Muscle layer of duodenum (tissue), 2 donors: ENCODE measurements at regions not wholly inside any gene's neighbourhood (a gene's known extent, or its start where the extent isn't known, plus 50 kb on each side); places are given as distances from the start of the nearest gene placed in this dataset.
"Not testable (repeated sequence)": the region's sequence is repeated elsewhere in the genome, so short reads cannot be mapped to it uniquely, and the experiment has no call there.

Experiments used
- H3K27ac ChIP-seq: one replicate; pipeline ENCODE4 v1.7.0; 2013; ENCODE audit warnings: mild to moderate bottlenecking, low read length
- H3K27me3 ChIP-seq: one replicate; pipeline ENCODE4 v1.7.0; 2013; ENCODE audit warnings: low read depth, mild to moderate bottlenecking, control low read depth, low read length
- H3K36me3 ChIP-seq, 2 donors: one replicate each; pipeline ENCODE4 v1.7.0; 2013; ENCODE audit warnings: low read length in 2 of 2, control low read depth in 1 of 2, mild to moderate bottlenecking in 1 of 2; ENCODE audit not compliant: insufficient read depth in 2 of 2, control insufficient read depth in 1 of 2
- H3K4me1 ChIP-seq, 2 donors: one replicate each; pipeline ENCODE4 v1.7.0; 2013; ENCODE audit warnings: low read length in 2 of 2, mild to moderate bottlenecking in 2 of 2, control low read depth in 1 of 2, moderate library complexity in 1 of 2; ENCODE audit not compliant: insufficient read depth in 2 of 2, control insufficient read depth in 1 of 2
- H3K4me3 ChIP-seq, 2 donors: one replicate each; pipeline ENCODE4 v1.7.0; 2013; ENCODE audit warnings: low read length in 2 of 2, low read depth in 1 of 2, mild to moderate bottlenecking in 1 of 2
- H3K9me3 ChIP-seq, 2 donors: one replicate each; pipeline ENCODE4 v1.7.0; 2013; ENCODE audit warnings: low read length in 2 of 2, control low read depth in 1 of 2, mild to moderate bottlenecking in 1 of 2; ENCODE audit not compliant: control insufficient read depth in 1 of 2
- donor health status: healthy.

DNA sequence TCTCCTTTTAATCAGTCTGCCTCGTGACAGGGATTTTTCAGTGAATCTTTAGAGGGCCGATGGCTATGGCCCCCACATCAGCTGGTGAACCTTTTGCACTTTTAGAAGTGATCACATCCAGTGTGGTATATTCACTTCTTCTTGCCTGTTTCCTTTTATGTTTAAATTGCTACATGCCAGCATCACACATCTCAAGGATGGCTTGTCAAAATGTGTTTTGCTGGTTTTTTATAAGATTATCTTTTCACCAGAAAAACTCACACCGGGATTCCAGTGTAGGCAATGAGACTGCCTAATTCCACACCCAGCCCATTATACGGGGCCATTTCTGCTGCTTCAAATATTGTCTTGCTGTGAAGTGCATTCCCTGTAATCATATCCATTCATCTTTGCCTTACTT is 1151.7 kb upstream of the ADGRL4 start:
- no peaks in the 10 kb centered on the region for H3K9me3 ChIP-seq
- H3K27me3 ChIP-seq = no peaks in the 10 kb centered on the region
- no peaks in the 10 kb centered on the region for H3K36me3 ChIP-seq
- H3K27ac ChIP-seq = no peak overlapping the region
- no peaks in the 10 kb centered on the region for H3K4me1 ChIP-seq
- no peak overlapping the region for H3K4me3 ChIP-seq

DNA sequence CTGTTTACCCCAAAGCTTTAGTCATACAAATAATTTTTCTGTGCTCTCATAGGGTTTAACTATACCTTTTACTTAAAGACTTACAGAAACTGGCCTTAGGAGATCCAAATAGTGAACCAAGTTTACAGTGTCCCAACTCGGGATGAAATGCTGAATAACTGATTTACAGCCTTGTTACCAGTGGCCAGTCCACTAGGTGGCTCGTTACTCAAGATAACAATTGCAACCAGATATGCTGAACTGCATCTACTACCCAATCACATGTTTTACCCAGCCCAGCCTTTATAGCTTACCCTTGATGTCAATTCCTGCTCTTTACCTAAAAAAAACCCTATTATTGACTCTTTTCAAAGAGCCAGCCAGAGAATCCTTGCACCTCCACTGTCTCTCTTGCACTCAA is 1148.8 kb upstream of the ADGRL4 start:
- H3K9me3 ChIP-seq = no peaks in the 10 kb centered on the region
- H3K4me3 ChIP-seq = no peak overlapping the region
- no peaks in the 10 kb centered on the region for H3K27me3 ChIP-seq
- H3K27ac ChIP-seq = no peak overlapping the region
- no peaks in the 10 kb centered on the region for H3K36me3 ChIP-seq
- no peaks in the 10 kb centered on the region for H3K4me1 ChIP-seq

DNA sequence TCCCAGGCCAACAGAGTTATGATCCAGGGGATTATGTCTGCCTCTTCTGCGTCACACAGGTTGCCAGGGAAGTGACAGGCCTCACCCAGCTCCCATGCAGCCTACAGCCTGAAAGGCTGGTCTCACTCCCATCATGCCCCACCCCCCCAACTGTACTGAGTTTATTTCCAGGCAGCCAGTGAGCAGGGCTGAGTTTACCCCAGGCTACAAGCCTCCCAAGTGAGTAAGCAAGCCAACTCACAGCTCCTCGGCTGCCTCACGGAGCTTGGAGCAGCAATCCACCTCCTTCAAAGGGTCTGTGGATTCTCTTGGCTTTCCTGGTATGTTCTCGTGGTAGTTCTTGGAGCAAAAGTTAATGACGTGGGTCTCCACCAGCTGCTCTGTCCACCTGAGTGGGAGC is 1147.6 kb upstream of the ADGRL4 start:
- no peaks in the 10 kb centered on the region for H3K36me3 ChIP-seq
- no peaks in the 10 kb centered on the region for H3K9me3 ChIP-seq
- H3K27ac ChIP-seq = no peak overlapping the region
- no peaks in the 10 kb centered on the region for H3K27me3 ChIP-seq
- no peaks in the 10 kb centered on the region for H3K4me1 ChIP-seq
- no peak overlapping the region for H3K4me3 ChIP-seq

DNA sequence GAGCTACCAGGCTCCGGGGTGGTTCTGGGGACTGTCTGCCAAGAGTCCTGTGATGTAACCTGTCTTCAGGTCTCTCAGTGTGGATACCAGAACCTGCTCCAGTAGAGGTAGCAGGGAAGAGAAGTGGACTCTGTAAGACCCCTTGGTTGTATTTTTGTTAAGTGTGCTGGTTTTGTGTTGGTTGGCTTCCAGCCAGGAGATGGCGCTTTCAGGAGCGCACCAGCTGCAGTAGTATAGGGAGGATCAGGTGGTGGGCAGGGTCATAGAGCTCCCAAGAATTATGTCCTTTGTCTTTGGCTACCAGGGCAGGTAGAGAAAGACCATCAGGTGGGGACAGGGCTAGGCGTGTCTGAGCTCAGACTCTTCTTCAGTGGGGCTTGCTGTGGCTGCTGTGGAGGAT is 1147.2 kb upstream of the ADGRL4 start:
- Histone ChIP-seq H3K36me3 (no peaks in the 10 kb centered on the region), H3K27ac (no peak overlapping the region), H3K9me3 (no peaks in the 10 kb centered on the region), H3K4me1 (no peaks in the 10 kb centered on the region), H3K27me3 (no peaks in the 10 kb centered on the region), H3K4me3 (no peak overlapping the region)

DNA sequence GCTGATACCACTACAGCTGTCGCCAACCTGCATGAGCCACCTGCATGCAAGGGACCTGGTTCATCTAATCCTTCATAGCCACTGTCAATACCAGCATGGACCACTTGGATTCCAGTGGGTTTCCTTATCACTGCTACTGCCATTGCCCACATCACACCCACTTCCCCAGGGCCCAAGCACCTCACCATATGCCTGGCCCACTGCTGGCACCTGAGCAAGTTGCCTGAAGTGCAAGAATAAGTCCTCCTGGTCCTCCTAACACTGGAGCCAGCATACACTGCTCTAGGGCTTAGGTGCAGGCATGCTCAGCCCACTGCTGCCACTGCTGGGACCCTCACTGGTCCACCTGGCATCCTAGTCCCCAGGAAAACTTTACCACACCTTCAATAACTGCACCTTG is 1136.8 kb upstream of the ADGRL4 start:
- Histone ChIP-seq H3K27ac (no peak overlapping the region), H3K9me3 (peaks cover 3 to 7% of the 10 kb centered on the region in 2 donors), H3K27me3 (no peaks in the 10 kb centered on the region), H3K4me1 (no peaks in the 10 kb centered on the region), H3K36me3 (no peaks in the 10 kb centered on the region), H3K4me3 (no peak overlapping the region)

DNA sequence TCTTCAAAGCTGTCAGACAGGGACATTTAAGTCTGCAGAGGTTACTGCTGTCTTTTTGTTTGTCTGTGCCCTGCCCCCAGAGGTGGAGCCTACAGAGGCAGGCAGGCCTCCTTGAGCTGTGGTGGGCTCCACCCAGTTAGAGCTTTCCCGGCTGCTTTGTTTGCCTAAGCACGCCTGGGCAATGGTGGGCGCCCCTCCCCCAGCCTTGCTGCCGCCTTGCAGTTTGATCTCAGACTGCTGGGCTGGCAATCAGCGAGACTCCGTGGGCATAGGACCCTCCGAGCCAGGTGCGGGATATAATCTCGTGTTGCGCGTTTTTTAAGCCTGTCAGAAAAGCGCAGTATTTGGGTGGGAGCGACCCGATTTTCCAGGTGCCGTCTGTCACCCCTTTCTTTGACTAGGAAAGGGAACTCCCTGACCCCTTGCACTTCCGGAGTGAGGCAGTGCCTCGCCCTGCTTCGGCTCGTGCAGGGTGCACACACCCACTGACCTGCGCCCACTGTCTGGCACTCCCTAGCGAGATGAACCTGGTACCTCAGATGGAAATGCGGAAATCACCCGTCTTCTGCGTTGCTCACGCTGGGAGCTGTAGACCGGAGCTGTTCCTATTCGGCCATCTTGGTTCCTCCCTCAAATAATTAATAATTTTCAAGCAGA is 1131.5 kb upstream of the ADGRL4 start:
- H3K4me1 ChIP-seq, H3K27ac ChIP-seq, H3K27me3 ChIP-seq, H3K4me3 ChIP-seq, H3K36me3 ChIP-seq, H3K9me3 ChIP-seq: not testable (repeated sequence)

DNA sequence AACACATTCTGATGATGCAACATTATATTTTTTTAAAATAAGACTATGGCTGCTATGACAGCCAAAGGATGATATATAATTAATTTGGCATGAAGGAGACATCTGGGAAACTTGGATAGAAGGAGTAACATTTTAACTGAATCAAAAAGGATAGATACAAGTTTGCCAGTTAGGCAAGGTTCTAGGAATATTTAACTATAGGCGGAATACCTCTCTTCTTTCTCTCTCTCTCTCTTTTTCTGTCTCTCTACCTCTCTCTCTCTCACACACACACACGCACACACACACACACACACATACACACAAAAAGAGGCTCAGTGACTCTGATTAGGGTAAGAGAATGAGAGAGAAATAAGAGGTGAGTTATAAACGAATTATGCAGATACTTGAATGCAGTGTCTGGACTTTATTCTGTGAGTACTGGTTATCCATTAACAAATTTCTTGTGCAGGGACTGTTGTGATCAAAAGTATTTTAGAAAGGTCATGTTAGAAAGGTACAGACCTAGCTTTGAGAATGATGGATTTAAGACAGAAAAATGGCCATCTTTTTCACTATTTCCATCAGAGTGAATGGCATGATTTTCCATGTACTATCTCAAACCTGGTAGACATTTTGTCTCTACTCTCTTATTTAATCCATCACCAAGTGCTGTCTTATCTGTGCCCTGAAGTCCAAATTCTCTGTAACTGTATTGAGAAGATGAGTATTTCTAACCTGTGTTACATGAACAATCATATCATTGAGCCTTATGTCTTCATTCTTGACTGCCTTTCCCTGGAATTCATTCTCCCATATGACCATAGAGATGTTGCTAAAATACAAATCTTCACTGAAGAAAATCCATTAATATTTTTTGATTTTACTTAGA is 1106.9 kb upstream of the ADGRL4 start:
- H3K4me1 ChIP-seq = no peaks in the 10 kb centered on the region
- no peaks in the 10 kb centered on the region for H3K27me3 ChIP-seq
- H3K36me3 ChIP-seq = no peaks in the 10 kb centered on the region
- no peak overlapping the region for H3K4me3 ChIP-seq
- H3K9me3 ChIP-seq = peaks cover 0 to 20% of the 10 kb centered on the region in 2 donors
- no peak overlapping the region for H3K27ac ChIP-seq

DNA sequence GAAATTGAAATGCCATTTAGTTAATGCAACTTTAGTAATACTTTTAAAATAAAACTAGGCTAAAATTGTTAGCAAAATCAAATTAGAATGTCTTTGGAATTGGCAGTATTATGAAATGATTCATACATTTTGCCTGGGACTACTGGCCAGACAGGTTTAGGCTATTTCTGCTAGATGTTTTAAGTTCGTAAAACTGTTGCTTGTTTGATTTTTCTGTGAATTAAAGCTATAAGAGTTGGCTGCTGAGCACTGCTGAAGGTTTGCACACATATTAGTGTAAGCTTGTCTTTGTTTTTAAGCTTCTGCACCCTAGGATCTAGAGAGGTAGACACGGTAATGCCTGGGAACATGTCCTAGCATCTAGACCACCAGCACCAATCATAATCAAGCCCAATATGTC is 1094.6 kb upstream of the ADGRL4 start:
- Histone ChIP-seq H3K36me3 (no peaks in the 10 kb centered on the region), H3K4me3 (no peak overlapping the region), H3K4me1 (no peaks in the 10 kb centered on the region), H3K27me3 (no peaks in the 10 kb centered on the region), H3K27ac (no peak overlapping the region), H3K9me3 (peaks cover 4 to 18% of the 10 kb centered on the region in 2 donors)

DNA sequence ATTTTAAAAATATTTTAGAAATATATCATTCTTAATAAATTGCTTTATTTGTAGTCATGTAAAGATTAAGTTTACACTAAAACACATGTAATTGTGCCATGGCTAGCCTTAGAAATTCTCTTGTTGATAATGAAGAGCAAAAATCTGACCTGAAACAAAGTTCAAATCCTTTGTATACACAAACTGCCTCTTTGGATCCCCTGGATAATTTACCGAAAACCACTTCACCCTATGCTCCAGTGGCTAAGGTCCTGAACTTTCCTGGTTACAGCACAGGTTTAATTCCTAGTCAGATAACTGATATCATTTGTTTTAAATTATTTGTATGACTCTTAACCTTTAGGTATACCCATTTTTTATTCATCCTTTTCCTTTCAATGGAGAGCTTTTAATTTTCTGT is 1093.2 kb upstream of the ADGRL4 start:
- H3K9me3 ChIP-seq = peaks cover 4 to 18% of the 10 kb centered on the region in 2 donors
- no peak overlapping the region for H3K4me3 ChIP-seq
- H3K27me3 ChIP-seq = no peaks in the 10 kb centered on the region
- H3K27ac ChIP-seq = no peak overlapping the region
- no peaks in the 10 kb centered on the region for H3K4me1 ChIP-seq
- H3K36me3 ChIP-seq = no peaks in the 10 kb centered on the region

DNA sequence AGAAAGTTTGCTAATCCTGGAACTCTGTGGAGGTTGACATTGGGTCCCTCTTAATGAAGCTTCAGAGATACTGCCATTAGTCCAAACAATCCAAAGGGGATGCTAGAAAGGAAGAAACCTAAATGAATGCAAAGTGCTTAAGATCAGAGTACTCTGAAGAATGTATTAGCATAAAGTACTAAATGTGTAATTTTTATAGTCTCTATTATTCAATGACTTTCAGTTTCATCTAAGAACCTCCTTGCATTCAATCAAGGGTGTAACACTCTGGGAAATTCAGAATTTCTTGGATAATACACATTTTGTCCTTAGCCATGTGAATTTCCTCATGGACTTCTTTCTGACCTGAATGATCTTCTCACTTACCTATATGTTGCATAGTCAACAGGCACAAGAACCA is 1078.5 kb upstream of the ADGRL4 start:
- H3K4me3 ChIP-seq = no peak overlapping the region
- H3K9me3 ChIP-seq = no peaks in the 10 kb centered on the region
- no peaks in the 10 kb centered on the region for H3K27me3 ChIP-seq
- no peaks in the 10 kb centered on the region for H3K4me1 ChIP-seq
- no peak overlapping the region for H3K27ac ChIP-seq
- no peaks in the 10 kb centered on the region for H3K36me3 ChIP-seq

DNA sequence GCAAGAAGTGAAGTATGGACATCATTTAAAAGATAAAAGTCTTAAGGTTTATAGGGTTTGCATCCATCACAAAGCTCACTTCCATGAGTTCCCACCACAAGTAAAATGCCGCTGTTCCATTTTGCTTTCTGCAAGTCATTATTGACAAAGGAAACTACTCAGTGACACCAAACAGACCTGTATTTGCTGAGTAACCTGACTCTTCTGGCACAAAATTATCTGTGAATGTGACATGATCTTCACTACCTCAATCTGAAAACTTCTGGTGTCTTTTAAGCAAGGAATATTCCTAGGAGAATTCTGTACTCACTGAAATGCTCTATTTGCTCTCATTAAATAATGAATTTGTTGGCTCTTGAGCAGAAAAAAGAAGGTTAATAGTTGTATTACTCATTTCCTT is 1077.4 kb upstream of the ADGRL4 start:
- Histone ChIP-seq H3K27me3 (no peaks in the 10 kb centered on the region), H3K4me3 (no peak overlapping the region), H3K9me3 (no peaks in the 10 kb centered on the region), H3K4me1 (no peaks in the 10 kb centered on the region), H3K36me3 (no peaks in the 10 kb centered on the region), H3K27ac (no peak overlapping the region)

DNA sequence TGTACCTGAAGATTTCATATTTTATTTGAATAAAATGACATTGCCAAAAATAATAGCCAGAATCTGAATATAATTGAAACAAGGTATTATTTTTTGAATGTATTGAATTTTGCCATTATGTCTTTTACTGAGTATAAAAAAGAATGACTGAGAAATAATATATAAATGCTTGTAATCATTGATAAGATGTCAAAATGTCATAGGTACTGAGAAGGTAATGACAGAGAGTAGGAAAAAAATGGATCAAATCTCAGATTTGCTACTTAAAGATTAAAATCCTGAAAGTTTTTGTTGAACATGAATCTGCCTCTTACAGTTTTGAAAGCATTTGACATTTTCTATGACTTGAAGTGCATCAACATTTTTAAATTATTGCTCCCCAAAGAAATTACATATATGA is 1069.9 kb upstream of the ADGRL4 start:
- Histone ChIP-seq H3K4me1 (no peaks in the 10 kb centered on the region), H3K36me3 (no peaks in the 10 kb centered on the region), H3K4me3 (no peak overlapping the region), H3K27ac (no peak overlapping the region), H3K9me3 (no peaks in the 10 kb centered on the region), H3K27me3 (no peaks in the 10 kb centered on the region)
